ENCODE measurements at regions not wholly inside any gene's neighbourhood (a gene's known extent, or its start where the extent isn't known, plus 50 kb on each side); places are given as distances from the start of the nearest gene placed in this dataset.
"Not testable (repeated sequence)": the region's sequence is repeated elsewhere in the genome, so short reads cannot be mapped to it uniquely, and the experiment has no call there.

DNA sequence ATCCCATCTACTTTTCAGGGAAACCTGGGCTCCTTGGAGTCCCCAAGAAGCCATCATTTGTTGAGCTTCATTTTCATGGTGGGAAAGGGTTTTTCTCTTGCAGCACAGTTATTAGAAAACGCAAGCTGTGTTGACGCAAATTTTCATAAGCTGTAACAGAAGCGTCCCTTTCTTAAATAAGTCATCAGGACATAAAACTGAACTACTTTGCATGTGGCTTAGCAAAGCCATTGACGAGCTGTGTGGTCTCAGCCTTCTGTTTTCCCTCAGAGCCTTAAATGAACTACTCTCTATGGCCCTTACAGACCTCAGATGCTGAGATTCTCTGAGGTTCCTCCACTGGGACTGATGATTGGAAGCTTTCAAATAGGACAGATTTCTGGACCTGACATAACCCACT, 85.1 kb downstream of the ARL4C start:
- no peak for DNase-seq (ENCODE audit: extremely low read depth in 1 of 11, low read depth in 9 of 11, low spot score in 4 of 11)

DNA sequence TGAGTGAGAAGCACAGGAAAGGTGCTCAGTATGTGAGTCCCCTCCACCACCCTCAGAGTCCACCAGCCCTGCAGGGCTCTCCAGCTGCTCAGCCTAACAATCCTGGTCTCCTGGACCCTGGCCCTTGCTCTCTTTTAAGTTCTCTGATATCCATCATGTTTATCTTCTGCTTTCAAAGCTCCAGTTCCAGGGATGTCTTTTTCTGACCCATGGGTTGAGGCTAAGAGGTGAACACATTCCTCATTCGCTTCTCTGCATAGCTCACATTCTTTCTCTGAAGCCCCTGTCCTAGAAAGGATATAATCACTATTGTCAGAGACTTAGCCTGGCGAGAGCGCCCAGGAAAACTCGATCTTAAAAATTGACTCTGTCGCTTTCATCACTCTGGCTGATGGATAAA, 86.4 kb downstream of the ARL4C start:
- no peak for DNase-seq (ENCODE audit: extremely low read depth in 1 of 11, low read depth in 9 of 11, low spot score in 4 of 11)

DNA sequence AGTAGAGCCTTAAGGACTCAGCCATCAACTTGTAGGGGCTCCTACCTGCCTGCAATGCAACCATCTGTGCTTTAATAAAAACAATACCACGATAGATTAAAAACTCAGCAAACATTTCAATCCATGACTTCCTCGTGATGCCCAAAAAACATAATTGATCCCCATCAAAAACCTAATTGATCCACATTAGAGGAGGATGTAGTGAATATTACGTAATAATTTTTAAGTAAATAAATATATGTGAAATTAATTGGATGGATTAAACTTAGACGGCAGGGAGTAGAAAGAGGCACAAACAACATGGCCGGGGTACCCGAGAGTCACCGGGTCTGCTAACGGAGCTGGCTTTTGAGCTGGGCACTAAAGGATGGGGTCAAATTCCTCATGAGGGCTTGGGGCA, 87.3 kb downstream of the ARL4C start:
- DNase-seq (ENCODE audit: extremely low read depth in 1 of 11, low read depth in 9 of 11, low spot score in 4 of 11), result no peak

DNA sequence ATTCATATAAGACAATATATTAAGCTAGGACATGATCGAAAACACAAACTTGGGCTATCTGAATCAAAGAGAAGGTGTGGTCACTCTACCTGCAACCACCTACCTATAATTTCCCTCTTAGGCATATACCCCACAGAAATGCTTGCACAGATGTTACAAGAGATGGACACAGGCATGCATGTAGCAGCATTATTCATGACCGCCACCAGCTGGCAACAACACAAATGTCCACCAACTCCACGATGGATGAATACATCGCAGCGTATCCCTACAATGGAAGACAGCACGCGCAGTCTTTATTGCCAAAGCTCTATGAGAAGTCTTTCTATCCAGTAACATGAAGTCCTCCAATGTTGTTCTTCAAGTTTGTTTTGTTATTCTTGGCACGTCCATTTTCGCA, 90.8 kb downstream of the ARL4C start:
- DNase-seq (ENCODE audit: extremely low read depth in 1 of 11, low read depth in 9 of 11, low spot score in 4 of 11), result no peak

DNA sequence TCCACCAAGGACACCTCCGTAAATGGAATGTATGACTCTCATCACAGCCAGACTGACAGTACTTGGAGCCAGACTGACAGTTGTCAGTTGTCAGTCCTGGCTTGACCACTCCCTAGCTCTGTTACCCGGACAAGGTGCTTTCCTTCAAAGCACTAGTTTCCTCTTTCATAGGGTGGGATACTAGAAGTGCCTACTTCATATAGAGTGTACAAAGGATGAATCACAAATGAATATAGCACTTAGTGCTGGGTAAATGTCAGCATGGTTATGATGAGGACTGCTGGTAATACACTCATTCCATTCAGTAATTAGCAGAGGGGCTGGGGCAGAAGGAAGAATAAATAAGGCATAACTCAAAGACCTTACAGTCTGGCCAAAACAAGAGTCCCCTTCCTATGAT, 91.4 kb downstream of the ARL4C start:
- no peak for DNase-seq (ENCODE audit: extremely low read depth in 1 of 11, low read depth in 9 of 11, low spot score in 4 of 11)

DNA sequence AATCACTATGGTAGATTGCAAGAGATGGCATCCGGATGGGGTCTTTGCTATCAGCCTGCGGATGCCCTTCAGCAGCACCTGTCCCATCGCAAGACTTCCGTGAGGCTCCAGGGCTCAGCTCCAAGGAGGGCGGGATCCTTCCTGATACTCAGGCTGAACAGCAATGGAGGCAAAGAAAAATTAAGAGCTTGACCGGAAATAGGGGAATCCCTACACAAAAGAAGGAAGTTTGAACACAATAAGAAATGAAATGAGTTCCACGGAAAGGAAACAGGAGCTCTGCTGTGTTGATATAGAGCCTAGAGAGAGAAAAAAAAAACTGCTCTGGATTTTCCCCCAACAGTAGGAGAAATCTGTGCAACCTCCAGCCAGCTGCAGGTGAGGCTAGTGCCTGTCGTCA, 91.9 kb downstream of the ARL4C start:
- DNase-seq (ENCODE audit: extremely low read depth in 1 of 11, low read depth in 9 of 11, low spot score in 4 of 11), result no peak

DNA sequence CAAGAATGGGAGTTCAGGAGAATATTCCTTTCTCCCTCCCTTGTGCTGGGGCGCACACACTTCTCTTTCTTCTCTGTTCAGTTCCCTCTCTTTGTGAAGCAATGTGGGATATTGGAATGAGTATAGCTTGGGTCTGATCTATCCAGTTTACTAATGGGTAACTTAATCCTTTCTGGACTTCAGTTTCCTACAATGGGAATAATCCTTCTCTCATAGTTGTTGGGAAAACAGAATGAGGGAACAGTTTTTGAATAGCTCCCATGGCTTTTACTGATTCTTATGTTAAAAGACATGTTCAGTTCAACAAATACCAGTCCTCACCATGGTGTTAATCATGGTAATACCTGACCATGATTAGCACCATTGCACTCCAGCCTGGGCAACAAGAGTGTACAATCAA, 93.1 kb downstream of the ARL4C start:
- no peak for DNase-seq (ENCODE audit: extremely low read depth in 1 of 11, low read depth in 9 of 11, low spot score in 4 of 11)

DNA sequence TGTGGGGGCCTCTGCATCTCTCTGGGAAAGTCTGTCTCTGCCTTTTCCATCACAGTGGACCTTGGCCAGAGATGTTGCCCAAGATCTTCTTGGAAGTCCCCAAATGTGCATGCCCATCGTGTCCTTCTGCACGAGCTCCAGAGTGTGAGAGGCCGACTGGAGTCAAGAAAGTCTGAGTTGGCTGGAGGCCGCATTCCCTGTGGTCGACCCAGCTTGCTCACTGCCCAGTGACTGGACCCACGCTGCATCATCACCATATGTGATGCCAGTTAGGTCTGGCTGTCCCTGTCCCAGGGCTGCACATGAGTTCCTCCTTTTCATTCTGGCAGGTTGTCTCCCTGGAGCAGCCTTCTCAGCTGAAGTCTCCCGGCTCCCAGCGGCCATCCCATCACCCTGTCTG, 93.8 kb downstream of the ARL4C start:
- DNase-seq (ENCODE audit: extremely low read depth in 1 of 11, low read depth in 9 of 11, low spot score in 4 of 11), result no peak

DNA sequence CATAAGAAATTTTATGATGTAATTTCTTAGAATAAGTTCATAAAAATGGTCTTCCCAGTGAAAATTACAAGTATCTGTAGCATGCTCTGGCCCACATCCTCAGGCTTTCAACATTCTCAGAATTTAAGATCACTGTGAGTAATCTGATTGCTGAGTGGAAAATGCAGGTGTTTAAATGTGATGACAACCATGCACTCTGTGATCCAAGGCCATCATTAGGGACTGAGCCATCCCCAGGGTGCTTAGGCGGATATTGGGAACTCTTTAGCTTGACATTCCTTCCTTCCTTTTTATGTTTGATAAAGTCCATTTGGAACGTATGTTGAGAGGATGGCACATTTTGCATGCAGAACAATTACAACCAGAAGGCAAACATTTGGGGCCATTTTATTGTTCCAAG, 95.5 kb downstream of the ARL4C start:
- DNase-seq (ENCODE audit: extremely low read depth in 1 of 11, low read depth in 9 of 11, low spot score in 4 of 11), result no peak

DNA sequence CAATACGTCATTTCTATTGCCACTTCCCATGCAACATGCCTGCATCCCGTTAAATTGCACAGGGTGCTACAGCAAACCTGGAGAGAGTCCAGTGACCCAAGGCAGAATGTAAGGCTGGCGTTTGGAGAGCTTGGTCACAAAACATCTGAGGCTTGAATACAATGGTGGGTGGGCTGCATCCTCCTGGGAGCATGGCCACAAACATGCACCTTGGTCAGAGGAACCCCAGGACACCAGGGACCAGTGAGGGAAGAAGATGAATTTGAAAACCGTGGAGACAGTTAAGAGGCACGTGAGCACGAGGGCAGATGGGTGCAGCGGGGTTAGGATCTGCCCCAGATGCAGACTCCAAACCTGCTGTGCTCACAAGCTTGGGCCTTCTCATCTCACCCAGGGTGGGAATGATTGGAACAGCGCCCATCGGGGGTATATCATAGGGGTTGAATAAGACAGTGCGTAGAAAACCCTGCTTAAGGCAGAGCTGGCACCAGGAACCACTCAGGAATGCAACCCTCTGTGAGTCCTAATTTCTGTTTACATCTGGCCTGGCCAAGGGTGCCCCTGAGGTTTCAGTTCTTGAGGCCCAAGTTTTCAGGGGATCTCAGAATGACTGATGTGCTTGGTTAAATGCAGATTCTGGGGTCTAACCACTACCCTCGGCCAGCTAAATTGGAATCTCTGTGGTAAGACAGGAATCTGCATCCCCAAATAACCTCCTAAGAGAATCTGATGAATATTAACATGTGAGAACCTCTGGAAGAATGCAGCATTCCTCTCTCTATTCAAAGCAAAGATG, 97.2 kb downstream of the ARL4C start:
- no peak for DNase-seq (ENCODE audit: extremely low read depth in 1 of 11, low read depth in 9 of 11, low spot score in 4 of 11)

DNA sequence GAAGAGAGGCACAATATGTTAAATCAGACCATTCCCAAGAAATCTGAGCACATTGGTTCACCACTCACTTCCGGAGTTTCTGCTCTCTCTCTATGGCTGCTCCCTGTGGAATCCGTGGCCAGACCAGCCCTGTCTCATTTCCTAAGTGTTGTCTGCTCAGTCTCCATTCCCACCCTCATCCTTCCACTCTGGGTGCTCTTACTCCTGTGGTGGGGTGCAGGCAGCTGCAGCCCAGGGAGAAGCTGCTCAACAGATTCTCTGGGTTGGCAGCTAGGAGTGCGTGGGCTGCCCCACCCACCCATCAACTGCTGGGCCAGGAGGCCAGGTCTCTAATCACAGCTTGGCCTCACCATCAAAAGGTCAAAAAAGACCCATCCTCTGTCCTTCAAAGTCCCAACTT, 98.3 kb downstream of the ARL4C start:
- DNase-seq (ENCODE audit: extremely low read depth in 1 of 11, low read depth in 9 of 11, low spot score in 4 of 11), result no peak

DNA sequence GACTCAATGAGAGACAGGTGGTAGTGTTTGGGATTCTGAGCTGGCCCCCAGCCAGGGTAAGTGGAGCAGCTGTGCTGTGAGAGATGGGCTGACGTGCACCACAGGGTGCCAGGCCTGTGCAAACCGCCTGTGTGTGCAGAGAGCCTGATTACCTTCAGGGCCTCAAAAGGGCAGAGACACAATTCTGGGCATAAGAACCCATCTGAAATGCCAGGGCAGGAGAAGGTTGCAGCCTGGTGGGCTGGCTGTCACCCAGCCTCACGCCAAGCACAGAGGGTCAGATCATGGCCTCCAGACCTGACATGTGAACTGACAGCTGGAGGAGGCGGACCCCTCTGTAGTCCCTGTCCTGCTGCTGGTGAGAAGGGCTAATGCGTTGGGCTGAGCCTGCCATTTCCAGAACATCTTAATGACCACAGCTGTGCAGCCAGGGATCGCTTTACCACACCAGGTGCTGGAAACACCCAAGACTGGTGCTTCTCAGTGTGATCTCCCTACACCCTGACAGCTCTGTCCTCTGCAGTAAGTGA, 100.9 kb downstream of the ARL4C start:
- no peak for DNase-seq (ENCODE audit: extremely low read depth in 1 of 11, low read depth in 9 of 11, low spot score in 4 of 11)

DNA sequence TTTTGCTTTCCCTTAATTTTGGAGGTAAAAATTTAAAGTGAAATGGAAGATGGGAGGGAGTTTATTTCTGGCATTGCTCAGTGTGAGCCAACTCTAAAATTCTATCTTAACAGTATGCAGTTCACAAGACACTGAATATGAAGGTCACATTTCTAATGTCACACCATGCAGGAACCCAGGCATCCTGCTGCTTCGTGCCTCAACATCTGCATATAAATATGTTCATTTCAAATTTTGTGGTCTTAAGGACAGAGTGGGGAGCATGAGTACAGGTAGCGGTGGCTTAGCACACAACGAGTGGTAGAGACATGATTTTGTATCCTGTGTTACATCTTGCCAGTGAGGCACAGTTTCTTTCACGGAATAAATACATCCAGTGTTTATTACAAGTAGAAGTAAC, 102.4 kb downstream of the ARL4C start:
- no peak for DNase-seq (ENCODE audit: extremely low read depth in 1 of 11, low read depth in 9 of 11, low spot score in 4 of 11)

DNA sequence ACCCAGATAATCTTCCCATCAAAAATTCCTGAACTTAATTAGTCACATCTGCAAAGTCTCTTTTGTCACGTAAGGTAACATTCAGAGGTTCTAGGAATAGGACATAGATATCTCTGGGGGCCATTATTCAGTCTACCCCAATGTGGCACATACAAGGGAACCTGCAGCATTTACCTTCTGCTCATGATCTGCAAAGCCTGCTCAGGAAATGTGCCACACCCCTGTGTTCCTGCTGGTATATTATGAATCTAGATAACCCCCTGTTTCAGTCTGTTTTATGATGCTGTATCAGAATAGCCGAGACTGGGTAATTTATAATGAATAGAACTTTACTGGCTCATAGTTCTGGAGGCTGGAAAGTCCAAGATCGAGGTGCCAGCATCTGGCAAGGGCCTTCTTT, 103.5 kb downstream of the ARL4C start:
- DNase-seq (ENCODE audit: extremely low read depth in 1 of 11, low read depth in 9 of 11, low spot score in 4 of 11), result no peak

DNA sequence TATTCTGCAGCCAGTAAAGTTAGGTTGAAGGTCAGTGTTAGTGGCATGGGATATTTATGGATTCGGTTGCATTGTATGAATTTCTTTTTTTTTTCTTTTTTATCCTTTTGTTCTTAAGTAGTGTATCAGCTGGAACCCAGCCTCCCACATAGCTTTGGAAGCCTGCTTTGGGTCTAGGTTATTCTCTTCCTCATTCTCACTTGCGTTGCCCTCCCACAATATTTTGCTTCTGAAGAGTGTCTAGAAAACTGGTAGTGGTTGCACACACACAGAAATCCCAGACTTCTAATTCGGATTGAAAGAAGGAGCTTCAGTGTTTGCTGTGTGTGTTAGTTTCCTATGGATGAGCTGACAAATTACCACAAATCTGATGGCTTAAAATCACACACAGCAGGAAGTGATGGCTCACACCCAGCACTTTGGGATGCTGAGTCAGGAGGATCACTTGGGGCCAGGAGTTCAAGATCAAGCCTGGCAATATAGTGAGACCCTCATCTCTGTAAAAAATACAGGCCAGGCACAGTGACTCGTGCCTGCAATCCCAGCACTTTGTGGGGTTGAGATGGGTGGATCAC, 104.8 kb downstream of the ARL4C start:
- no peak for DNase-seq (ENCODE audit: extremely low read depth in 1 of 11, low read depth in 9 of 11, low spot score in 4 of 11)

DNA sequence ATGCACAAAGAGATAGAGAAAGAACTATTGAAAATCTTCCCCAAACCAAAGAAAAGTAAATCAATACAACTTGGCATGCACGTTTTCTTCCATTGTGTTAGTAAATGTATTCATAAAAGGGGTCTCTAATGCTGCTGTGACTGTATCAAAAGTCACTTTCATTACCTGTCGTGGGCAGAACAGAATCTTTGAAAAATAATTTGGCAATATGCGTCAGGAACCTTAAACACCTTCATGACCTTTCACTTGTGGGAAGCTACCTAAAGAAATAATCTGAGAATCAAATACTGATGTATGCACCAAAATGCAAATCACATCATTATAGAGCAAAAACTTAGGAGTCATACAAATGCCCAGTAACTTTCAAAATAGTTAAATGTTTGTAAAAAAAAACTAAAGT, 105.3 kb downstream of the ARL4C start:
- DNase-seq (ENCODE audit: extremely low read depth in 1 of 11, low read depth in 9 of 11, low spot score in 4 of 11), result no peak

DNA sequence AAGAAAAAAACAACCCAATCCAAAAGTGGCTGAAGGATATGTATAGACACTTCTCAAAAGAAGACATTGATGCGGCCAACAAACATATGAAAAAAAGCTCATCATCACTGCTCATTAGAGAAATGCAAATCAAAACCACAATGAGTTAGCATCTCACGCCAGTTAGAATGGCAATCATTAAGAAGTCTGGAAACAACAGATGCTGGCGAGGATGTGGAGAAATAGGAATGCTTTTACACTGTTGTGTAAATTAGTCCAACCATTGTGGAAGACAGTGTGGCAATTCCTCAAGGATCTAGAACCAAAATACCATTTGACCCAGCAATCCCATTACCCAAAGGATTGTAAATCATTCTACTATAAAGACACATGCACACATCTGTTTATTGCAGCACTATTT, 107.2 kb downstream of the ARL4C start:
- DNase-seq (ENCODE audit: extremely low read depth in 1 of 11, low read depth in 9 of 11, low spot score in 4 of 11), result not testable (repeated sequence)

DNA sequence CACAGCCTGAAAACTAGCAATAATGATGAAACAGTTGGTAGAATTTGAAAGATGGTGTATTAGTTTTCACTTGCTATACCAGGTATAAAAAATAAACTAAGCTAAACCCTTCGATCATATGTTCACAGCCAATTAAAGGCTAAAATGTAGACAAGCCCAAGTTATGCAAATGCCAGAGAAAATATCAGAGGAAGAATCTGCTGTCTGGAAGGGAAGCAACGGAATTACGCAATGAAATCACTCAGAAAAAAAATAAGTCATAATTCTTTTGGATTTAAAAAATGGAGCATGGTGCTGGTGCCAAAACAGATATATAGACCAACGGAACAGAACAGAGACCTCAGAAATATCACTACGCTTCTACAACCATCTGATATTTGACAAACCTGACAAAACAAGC, 108.3 kb downstream of the ARL4C start:
- no peak for DNase-seq (ENCODE audit: extremely low read depth in 1 of 11, low read depth in 9 of 11, low spot score in 4 of 11)

DNA sequence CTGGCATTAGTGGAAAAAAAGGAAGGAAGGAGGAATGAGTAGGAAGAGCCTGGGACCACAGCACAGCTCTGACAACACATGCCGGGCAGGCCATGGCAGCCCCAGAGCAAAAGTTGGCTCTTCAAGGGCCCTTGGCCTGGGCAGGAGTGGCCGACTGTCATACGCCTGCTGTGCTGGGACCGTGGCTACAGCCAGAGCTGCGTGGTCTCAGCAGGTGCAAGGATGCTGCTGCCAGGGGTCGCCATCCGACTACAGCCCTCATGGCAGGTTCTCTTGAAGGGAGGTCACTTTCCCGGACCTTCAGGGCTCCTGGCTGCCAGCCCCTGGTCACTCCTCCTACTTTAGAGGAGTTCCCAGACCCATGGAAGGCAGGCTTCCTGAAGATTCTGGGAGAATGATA, 109.9 kb downstream of the ARL4C start:
- DNase-seq (ENCODE audit: extremely low read depth in 1 of 11, low read depth in 9 of 11, low spot score in 4 of 11), result no peak

DNA sequence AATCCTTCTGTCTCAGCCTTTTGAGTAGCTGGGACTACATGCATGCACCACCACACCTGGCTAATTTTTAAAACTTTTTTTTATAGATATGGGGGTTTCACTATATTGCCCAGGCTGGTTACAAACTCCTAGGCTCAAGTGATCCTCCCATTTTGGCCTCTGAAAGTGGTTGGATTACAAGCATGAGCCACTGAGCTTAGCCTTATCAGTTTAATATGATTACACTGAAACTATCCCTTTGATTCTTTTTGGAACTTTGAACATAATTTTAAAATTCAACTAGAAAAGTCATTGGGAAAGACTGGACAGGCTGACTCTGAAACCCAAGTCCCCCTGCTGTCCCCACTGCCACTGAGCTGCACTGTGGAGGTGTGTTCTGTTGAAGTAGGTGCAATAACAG, 114.8 kb downstream of the ARL4C start:
- no peak for DNase-seq (ENCODE audit: extremely low read depth in 1 of 11, low read depth in 9 of 11, low spot score in 4 of 11)

DNA sequence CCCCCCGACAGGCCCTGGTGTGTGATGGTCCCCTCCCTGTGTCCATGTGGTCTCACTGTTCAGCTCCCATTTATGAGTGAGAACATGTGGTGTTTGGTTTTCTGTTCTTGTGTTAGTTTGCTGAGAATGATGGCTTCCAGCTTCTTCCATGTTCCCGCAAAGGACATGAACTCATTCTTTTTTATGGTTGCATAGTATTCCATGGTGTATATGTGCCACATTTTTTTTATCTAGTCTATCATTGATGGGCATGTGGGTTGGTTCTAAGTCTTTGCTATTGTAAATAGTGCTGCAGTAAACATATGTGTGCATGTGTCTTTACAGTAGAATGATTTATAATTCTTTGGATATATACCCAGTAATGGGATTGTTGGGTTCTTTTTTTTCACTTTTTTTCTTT, 117.9 kb downstream of the ARL4C start:
- not testable (repeated sequence) for DNase-seq (ENCODE audit: extremely low read depth in 1 of 11, low read depth in 9 of 11, low spot score in 4 of 11)
